ENCODE measurements at regions not wholly inside any gene's neighbourhood (a gene's known extent, or its start where the extent isn't known, plus 50 kb on each side); places are given as distances from the start of the nearest gene placed in this dataset.
A peak's percentile ranks its signal among the peaks of the same experiment; 100 is the strongest.

DNA sequence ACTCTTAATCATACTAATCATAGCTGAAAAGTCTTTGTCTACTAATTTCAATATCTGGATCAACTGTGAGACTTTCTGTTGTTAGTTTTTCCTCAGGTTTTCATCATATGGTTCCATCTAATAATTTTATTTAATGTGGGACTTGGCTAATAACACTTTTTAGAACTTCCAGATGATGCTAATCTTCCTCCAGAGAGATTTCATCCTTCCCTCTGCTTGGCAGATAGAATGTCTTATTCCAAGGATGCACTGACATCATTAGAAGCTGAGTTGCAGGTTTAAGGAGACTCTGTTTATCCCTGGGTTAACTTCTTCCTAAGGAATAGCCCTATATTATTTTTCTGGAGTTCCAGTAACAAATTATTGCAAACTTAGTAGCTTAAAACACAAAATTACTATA lies 325.6 kb downstream of the COG6 start:
- no peak for DNase-seq

DNA sequence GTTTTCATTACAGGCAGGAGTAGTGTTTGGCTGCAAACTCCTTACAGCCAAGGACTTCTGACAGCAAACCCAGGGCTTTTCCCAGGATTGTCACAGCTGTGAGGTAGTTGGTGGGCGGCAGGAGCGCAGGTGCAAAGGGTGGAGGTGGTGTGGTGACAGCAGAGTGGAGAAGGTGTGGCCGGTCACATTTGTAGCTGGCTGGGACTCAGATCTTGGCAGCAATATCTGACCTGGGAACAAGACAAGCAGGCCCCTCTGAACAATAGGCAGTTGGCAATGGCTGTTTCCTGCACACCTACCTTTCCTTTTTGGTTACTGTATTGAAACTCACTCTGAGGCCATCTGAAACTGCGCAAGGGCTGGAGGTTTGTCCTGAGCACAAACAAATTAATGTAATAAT lies 327.3 kb downstream of the COG6 start:
- DNase-seq: no peak

- DNase-seq: no peak
Measured at GRCh38 chr13:39985071-39985470, 329.6 kb downstream of the COG6 start.

- DNase-seq: no peak
Measured at GRCh38 chr13:39988351-39988750, 332.9 kb downstream of the COG6 start.

DNA sequence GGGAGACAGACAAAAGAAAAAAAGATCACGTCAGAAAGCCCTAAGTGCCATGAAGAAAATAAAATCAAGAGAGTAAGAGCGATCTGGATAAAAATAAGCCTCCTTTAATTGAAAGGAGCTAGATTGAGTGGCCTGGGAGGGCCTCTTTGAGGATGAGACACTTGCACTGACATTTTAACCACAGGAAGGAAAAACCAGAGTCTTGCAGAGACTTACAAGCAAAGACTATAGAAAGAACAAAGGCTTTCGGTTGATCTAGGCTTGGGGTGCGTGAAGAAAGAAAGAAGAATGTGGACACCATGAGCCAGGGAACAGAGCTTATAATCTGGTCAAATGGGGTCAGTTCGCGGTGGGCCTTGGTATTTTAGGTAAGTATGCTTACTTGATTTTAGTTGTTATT lies 342.7 kb downstream of the COG6 start:
- peak in 1 of 2 donors; percentile 23 for DNase-seq

- no peak for DNase-seq
Measured at GRCh38 chr13:40002016-40002415, 346.6 kb downstream of the COG6 start.

DNA sequence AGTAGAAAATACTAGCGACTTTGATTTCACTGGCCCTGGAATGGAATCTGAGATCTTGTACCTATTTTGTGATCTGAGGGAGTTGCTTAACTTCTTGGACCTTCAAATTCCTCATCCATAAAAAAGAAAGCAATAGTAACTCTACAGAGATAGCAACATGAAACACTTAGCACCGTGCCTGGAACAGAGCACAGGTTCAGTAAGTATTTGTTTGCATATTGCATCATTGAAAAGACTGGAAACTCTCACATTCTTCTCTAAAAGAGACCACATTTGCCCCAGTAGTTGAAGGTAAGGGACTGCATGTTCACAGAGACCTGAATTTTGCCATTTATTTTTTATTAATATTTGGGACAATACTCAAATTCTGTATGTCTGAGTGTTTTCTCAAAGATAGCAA lies 358.1 kb downstream of the COG6 start:
- DNase-seq: no peak

GRCh38 chr13:40016953-40017660 lies 361.6 kb downstream of the COG6 start:
- no peak for DNase-seq

GRCh38 chr13:40017662-40018262 lies 362.3 kb downstream of the COG6 start:
- DNase-seq: no peak

- DNase-seq: no peak
Measured at GRCh38 chr13:40023595-40024203, 368.2 kb downstream of the COG6 start.

GRCh38 chr13:40024204-40024966 lies 368.9 kb downstream of the COG6 start:
- DNase-seq: no peak

DNA sequence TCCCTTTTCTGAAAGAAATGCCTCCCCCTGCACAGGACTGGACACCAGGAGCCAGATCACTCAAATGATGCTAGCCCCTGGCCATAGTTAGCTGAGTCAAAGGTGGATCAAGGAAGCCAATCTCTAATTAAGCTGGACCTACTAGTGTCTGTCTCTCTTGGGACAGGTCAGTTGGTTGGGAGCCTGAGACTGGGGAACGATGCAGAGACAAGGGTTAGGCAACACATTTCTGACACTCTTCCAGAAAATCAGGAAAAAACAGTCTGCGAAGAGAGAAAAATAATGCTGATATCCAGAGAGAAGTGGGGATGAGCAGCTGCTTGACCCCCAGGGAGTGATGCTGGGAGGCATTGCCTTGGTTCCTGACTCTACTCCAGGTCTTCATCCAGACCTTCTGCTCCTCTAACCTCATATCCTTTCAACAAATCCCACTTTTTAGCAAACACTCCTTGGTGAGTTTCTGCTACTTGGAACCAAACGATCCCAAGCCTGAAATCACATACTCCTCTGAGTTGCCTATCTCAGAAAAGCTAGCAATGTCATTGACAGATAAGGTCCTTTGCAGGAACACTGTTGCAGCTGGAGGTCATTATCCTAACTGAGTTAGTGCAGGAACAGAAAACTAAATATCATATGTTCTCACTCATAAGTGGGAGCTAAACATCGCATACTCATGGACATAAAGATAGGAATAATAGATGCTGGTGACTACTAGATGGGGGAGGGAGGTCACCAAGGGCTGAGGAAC lies 369.7 kb downstream of the COG6 start:
- no peak for DNase-seq

GRCh38 chr13:40026174-40026585 lies 370.7 kb downstream of the COG6 start:
- peak in 1 of 2 donors; percentile 35 for DNase-seq

- DNase-seq: no peak
Measured at GRCh38 chr13:40026741-40027140, 371.3 kb downstream of the COG6 start.

- no peak for DNase-seq
Measured at GRCh38 chr13:40028446-40028845, 373.0 kb downstream of the COG6 start.

GRCh38 chr13:40031031-40031430 lies 375.6 kb downstream of the COG6 start:
- DNase-seq: no peak

GRCh38 chr13:40039061-40039460 lies 383.6 kb downstream of the COG6 start:
- no peak for DNase-seq

DNA sequence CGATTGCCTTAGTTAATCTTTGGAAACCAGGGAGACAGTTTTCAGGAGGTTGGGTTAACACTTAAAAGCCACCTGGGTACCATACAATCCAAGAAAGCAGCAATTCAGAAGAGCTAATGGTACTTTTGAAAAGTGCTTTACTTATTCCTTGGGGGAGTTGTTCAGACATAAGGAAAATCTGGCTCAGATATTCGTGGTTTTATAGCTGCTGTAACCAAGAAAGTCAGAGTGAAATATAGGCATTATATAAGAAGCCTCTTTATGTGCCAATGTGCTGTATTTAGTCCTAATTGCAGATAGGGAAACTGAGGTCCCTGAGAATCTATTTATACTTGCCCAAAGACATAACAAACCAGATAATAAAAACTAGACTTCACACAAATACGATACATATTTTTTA lies 387.5 kb downstream of the COG6 start:
- DNase-seq: no peak

DNA sequence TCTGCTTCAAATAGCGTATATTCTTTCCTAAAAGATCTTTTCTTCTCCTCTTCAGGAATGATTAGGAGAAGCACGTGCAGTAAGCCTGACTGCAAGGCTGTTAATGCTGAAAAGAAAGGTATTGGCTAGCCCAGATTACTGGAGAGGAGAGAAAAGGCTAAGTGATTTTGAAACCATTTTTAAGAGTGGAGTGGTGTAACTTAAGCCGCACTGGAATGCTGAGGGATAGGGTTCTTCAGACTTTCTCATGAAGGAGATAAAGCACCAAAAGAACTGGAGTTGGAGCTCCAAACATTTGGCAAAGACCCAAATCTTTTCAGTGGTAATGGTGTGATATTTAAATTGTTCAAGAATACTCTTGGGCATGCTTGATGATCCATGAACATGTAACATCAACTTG lies 388.3 kb downstream of the COG6 start:
- DNase-seq: no peak

- DNase-seq: no peak
Measured at GRCh38 chr13:40047322-40047771, 391.9 kb downstream of the COG6 start.

DNA sequence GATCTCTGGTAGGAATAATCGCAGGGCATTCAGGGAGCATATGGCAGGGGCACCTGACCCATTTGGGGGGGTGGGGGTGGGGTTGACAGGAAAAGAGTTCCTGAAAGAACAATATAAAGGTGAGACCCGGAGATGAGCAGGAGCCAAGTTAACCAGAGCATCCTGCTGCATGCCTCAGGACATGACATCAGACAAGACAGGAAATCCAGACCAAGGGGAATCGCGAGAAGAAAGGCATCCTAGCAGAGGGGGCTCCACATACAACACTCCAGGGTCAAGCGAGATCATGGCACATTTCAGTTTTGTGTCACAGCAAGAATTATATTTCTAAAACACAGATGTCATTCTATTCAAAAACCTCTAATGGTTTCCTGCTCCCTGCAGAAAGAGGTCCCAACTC lies 393.1 kb downstream of the COG6 start:
- no peak for DNase-seq

DNA sequence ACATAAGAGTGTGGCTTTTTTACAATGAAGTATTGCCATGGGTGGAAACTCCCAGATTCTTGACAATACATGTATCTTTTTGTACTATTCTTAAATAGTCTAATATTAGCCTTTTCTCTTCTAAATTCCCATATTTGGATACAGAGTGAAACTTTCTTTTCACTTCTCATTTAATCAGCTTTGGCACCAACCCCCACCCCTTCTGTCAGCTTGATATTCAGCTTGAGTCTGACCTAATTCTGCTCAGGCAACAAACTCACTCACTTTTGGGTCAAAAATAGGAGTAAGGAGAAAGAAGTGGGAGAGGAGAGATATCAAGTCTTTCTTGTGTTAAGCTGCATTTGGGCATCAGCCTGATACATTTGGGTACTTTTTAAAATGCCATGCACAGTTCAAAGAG lies 397.5 kb downstream of the COG6 start:
- DNase-seq: no peak

DNA sequence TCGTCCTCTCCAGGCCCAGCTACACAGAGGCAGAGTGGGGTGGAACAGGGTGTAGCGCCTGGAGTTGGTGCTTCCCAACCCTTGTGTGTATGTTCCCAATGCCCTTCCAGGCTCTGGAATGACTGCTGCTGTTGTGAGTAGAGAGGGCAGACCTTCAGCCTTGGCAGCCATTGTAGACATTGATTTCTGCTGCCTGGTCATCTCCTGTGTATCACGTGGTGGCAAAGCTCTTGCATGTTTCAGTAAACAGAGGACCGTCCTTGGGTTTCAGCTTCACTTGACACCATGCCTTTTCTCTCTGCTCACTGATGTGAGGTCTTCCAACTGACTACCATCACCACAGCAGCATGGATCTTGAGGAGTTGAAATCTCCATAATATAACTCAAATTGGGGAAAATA lies 397.9 kb downstream of the COG6 start:
- DNase-seq: no peak
